Ishikawa (cell line): ENCODE measurements at regions not wholly inside any gene's neighbourhood (a gene's known extent, or its start where the extent isn't known, plus 50 kb on each side); places are given as distances from the start of the nearest gene placed in this dataset.

ENCODE experiments used
- CEBPB ChIP-seq: IDR thresholded peaks from 2 replicates; pipeline ENCODE4 v1.6.1; 2012
- CREB1 ChIP-seq: IDR thresholded peaks from 2 replicates; pipeline ENCODE4 v1.6.1; 2012; ENCODE audit warnings: low read depth
- EGR1 ChIP-seq: IDR thresholded peaks from 2 replicates; pipeline ENCODE4 v1.6.1; 2012
- EP300 ChIP-seq: IDR thresholded peaks from 2 replicates; pipeline ENCODE4 v1.6.1; 2012; ENCODE audit warnings: borderline replicate concordance
- FOXM1 ChIP-seq: IDR thresholded peaks from 2 replicates; pipeline ENCODE4 v1.6.1; 2012; ENCODE audit warnings: low read depth, borderline replicate concordance
- MAX ChIP-seq: IDR thresholded peaks from 2 replicates; pipeline ENCODE4 v1.6.1; 2012
- NFIC ChIP-seq: IDR thresholded peaks from 2 replicates; pipeline ENCODE4 v1.6.1; 2012
- RAD21 ChIP-seq: IDR thresholded peaks from 2 replicates; pipeline ENCODE4 v1.6.1; 2012; ENCODE audit warnings: low read depth
- REST ChIP-seq: IDR thresholded peaks from 2 replicates; pipeline ENCODE4 v1.6.1; 2012; ENCODE audit warnings: low read depth, mild to moderate bottlenecking
- TAF1 ChIP-seq: IDR thresholded peaks from 2 replicates; pipeline ENCODE4 v1.6.1; 2012; ENCODE audit warnings: low read depth, mild to moderate bottlenecking
- TCF12 ChIP-seq: IDR thresholded peaks from 2 replicates; pipeline ENCODE4 v1.6.1; 2012; ENCODE audit warnings: low read depth
- TEAD4 ChIP-seq: IDR thresholded peaks from 2 replicates; pipeline ENCODE4 v1.6.1; 2012
- USF1 ChIP-seq: IDR thresholded peaks from 2 replicates; pipeline ENCODE4 v1.6.1; 2012
- YY1 ChIP-seq: IDR thresholded peaks from 2 replicates; pipeline ENCODE4 v1.6.1; 2012; ENCODE audit warnings: low read depth
- ZBTB7A ChIP-seq: IDR thresholded peaks from 2 replicates; pipeline ENCODE4 v1.6.1; 2012; ENCODE audit warnings: low read depth

GRCh38 chr13:47611664-47612288, 389.3 kb downstream of the SUCLA2 start:
- TF ChIP-seq FOXM1 (no peak), EP300 (no peak), EGR1 (no peak), CEBPB (no peak), RAD21 (no peak), USF1 (no peak), MAX (no peak), ZBTB7A (no peak), YY1 (no peak), REST (no peak), TEAD4 (no peak), TAF1 (no peak), NFIC (no peak)

GRCh38 chr13:47610687-47611086, 390.4 kb downstream of the SUCLA2 start:
- TF ChIP-seq CEBPB, result no peak
- TF ChIP-seq RAD21, result no peak

GRCh38 chr13:47603365-47603764, 397.7 kb downstream of the SUCLA2 start:
- TF ChIP-seq USF1 (no peak), YY1 (no peak), FOXM1 (no peak), MAX (no peak), ZBTB7A (no peak), NFIC (no peak), TEAD4 (no peak), RAD21 (no peak), REST (no peak)

- TF ChIP-seq EP300, result no peak
- TF ChIP-seq CREB1, result no peak
Measured at GRCh38 chr13:47598340-47598911, 402.6 kb downstream of the SUCLA2 start.

GRCh38 chr13:47594833-47595232, 406.2 kb downstream of the SUCLA2 start:
- TF ChIP-seq TEAD4 (no peak), TCF12 (no peak), EGR1 (no peak), RAD21 (peak; percentile 36; the same call in 1 of the 2 replicates)

- no peak for TF ChIP-seq RAD21
Measured at GRCh38 chr13:47592256-47592655, 408.8 kb downstream of the SUCLA2 start.

- TF ChIP-seq FOXM1 (no peak), TEAD4 (no peak), RAD21 (no peak), REST (no peak), EGR1 (no peak), NFIC (no peak), USF1 (no peak), TCF12 (no peak), MAX (no peak), TAF1 (no peak), ZBTB7A (no peak), EP300 (no peak), CREB1 (no peak), CEBPB (no peak), YY1 (no peak)
Measured at GRCh38 chr13:47588676-47589075, 412.4 kb downstream of the SUCLA2 start.
